Upper lobe of left lung (tissue), 6 donors: ENCODE measurements at regions not wholly inside any gene's neighbourhood (a gene's known extent, or its start where the extent isn't known, plus 50 kb on each side); places are given as distances from the start of the nearest gene placed in this dataset.
A peak's percentile ranks its signal among the peaks of the same experiment; 100 is the strongest.

Source experiments
- ATAC-seq, 2 donors: fragments of 200-7000 bp; cut with Tn5 transposase; one replicate each; pipeline ENCODE4 v1.9.1; 2022; ENCODE audit warnings: mild to moderate bottlenecking in 2 of 2, moderate library complexity in 2 of 2; ENCODE audit not compliant: low FRiP score in 2 of 2
- DNase-seq, 2 donors: peaks; one replicate each; pipeline ENCODE4 v3.0.0-alpha.2; 2019 to 2020
- H3K27ac ChIP-seq, 4 donors: fragments of 200-600 bp; sonication (generic); one replicate each; pipeline ENCODE4 v1.5.1; 2016 to 2019
- H3K27me3 ChIP-seq, 4 donors: fragments of 200-600 bp; sonication (generic); one replicate each; pipeline ENCODE4 v1.5.1; 2017 to 2019
- H3K36me3 ChIP-seq, 4 donors: fragments of 200-600 bp; sonication (generic); one replicate each; pipeline ENCODE4 v1.5.1; 2016 to 2019
- H3K4me1 ChIP-seq, 4 donors: fragments of 200-600 bp; sonication (generic); one replicate each; pipeline ENCODE4 v1.5.1; 2018 to 2019
- H3K4me3 ChIP-seq, 4 donors: fragments of 200-600 bp; sonication (generic); one replicate each; pipeline ENCODE4 v1.5.1; 2017 to 2019; ENCODE audit warnings: mild to moderate bottlenecking in 2 of 4, moderate library complexity in 1 of 4
- H3K9me3 ChIP-seq, 4 donors: fragments of 200-600 bp; sonication (generic); one replicate each; pipeline ENCODE4 v1.5.1; 2018 to 2019
- EP300 ChIP-seq, 4 donors: sonication (generic); formaldehyde crosslinking; IDR thresholded peaks; one replicate each; pipeline ENCODE4 v1.5.1; 2017; ENCODE audit warnings: antibody characterized with exemption in 4 of 4, control low read depth in 2 of 4
- POLR2A ChIP-seq, 4 donors: fragments of 450-650 bp; IDR thresholded peaks; one replicate each; pipeline ENCODE4 v1.5.1; 2016 to 2017; ENCODE audit warnings: antibody characterized with exemption in 4 of 4, mild to moderate bottlenecking in 2 of 4
- POLR2AphosphoS5 ChIP-seq, 2 donors: sonication (generic); formaldehyde crosslinking; IDR thresholded peaks; one replicate each; pipeline ENCODE4 v1.5.1; 2017; ENCODE audit warnings: antibody characterized with exemption in 2 of 2
- WGBS, 2 donors: methylation state at CpG; one replicate each; pipeline ENCODE4 v1.1.5; 2017 to 2018; 5-methylcytosine and 5-hydroxymethylcytosine counted together
- TF ChIP-seq, protein P1 (sequence below), 6 experiments: fragments of 450-650 bp in 4 of 6; fragments of 200-600 bp in 2 of 6; sonication (generic) in 2 of 6; IDR thresholded peaks; one replicate each; pipeline ENCODE4 v1.5.1; 2016 to 2019; ENCODE audit warnings: antibody characterized with exemption in 6 of 6
- donor health status: DM: no; HTN: no; CAD: no; lungs with moderate emphysema.
- donor health status: DM: no; HTN: yes; CAD: no; lungs with severe emphysema.

DNA sequence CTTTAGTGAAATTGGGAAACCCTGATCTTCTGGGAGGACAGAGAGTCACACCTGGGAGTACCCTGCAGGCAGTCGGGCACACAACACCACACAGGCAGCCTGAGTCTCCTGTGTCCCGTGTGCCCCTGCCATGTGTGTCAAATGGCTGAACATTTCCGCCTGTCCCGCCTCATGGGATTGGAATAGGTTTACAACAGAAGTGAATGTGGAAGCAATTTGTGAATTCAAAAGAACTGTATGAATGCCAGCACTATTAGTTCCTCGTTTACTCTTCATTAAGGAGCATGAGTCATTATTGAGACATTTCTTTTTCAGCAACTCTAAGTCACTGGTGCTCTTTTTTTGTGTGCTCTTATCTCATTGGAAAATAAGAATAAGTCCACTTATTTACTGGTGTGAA, 226.5 kb downstream of the PMP22 start:
- no peak for TF ChIP-seq POLR2AphosphoS5 (IDR thresholded peaks at IDR 0.05)
- TF ChIP-seq POLR2A (IDR thresholded peaks at IDR 0.05): no peak
- TF ChIP-seq EP300 (IDR thresholded peaks at IDR 0.05): no peak
- TF ChIP-seq, protein P1, sequence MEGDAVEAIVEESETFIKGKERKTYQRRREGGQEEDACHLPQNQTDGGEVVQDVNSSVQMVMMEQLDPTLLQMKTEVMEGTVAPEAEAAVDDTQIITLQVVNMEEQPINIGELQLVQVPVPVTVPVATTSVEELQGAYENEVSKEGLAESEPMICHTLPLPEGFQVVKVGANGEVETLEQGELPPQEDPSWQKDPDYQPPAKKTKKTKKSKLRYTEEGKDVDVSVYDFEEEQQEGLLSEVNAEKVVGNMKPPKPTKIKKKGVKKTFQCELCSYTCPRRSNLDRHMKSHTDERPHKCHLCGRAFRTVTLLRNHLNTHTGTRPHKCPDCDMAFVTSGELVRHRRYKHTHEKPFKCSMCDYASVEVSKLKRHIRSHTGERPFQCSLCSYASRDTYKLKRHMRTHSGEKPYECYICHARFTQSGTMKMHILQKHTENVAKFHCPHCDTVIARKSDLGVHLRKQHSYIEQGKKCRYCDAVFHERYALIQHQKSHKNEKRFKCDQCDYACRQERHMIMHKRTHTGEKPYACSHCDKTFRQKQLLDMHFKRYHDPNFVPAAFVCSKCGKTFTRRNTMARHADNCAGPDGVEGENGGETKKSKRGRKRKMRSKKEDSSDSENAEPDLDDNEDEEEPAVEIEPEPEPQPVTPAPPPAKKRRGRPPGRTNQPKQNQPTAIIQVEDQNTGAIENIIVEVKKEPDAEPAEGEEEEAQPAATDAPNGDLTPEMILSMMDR (IDR thresholded peaks at IDR 0.05): peak in 1 of 6 experiments; percentile 12
- H3K27ac ChIP-seq: no peak overlapping the region
- no peaks in the 10 kb centered on the region for H3K27me3 ChIP-seq
- peaks cover 0 to 9% (median 4%) of the 10 kb centered on the region in 4 donors for H3K4me1 ChIP-seq
- H3K9me3 ChIP-seq: no peaks in the 10 kb centered on the region
- WGBS, 2 donors: 60 to 71% methylated on average over 5 of the region's 5 CpGs
- ATAC-seq (peak; percentile 40 to 58), DNase-seq (peak in 1 of 2 donors; percentile 37)
- H3K4me3 ChIP-seq: no peak overlapping the region
- no peaks in the 10 kb centered on the region for H3K36me3 ChIP-seq

DNA sequence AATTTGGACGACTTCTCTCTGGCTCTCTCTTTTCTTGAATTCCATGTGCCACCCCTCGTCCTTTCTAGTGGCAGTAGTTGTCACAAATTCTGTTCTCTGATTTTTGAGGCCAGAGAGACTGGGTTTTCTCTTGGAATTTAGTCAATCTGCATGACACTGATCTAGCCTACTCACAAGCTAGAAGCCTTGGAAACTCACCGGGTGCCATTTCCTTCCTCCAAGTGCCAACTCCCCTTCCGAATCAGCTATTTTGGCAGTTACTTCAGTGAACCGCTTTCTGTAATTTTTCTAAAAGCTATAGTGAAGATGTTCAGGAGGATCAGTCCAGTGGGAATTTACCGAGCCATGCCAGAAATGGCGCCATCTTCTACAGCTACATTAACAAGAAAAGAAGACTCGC, 228.9 kb downstream of the PMP22 start:
- DNase-seq: no peak
- Histone ChIP-seq H3K4me3 (no peak overlapping the region), H3K27ac (no peak overlapping the region), H3K36me3 (no peaks in the 10 kb centered on the region), H3K9me3 (no peaks in the 10 kb centered on the region), H3K27me3 (no peaks in the 10 kb centered on the region), H3K4me1 (peaks cover 0 to 9% (median 4%) of the 10 kb centered on the region in 4 donors)
- TF ChIP-seq, protein P1 (IDR thresholded peaks at IDR 0.05): no peak
- TF ChIP-seq EP300 (IDR thresholded peaks at IDR 0.05) (no peak), POLR2AphosphoS5 (IDR thresholded peaks at IDR 0.05) (no peak), POLR2A (IDR thresholded peaks at IDR 0.05) (no peak)
- 65 to 83% methylated on average over 8 of the region's 8 CpGs for WGBS, 2 donors
- no peak for ATAC-seq

DNA sequence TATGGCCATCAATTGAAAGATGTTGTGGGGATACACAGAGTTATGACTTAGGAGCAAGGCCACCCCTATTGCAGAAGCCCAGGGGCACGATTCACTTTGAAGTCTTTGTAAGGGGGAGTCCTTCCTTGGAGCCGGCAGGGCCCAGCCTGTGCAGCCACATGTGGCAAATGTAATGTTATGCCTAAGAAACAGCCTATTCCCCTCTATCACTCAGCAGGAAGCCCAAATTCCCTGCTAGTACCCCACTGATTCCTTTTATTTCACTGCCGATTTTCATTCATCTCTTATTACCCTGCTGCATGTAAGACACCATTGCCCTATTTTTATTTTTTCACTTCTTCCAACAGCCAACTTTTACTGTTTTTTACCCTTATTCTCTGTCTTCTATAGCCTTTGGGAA, 233.2 kb downstream of the PMP22 start:
- no peaks in the 10 kb centered on the region for H3K36me3 ChIP-seq
- H3K27ac ChIP-seq: no peak overlapping the region
- H3K4me1 ChIP-seq: no peaks in the 10 kb centered on the region
- ATAC-seq: no peak
- DNase-seq: no peak
- no peaks in the 10 kb centered on the region for H3K9me3 ChIP-seq
- TF ChIP-seq, protein P1 (IDR thresholded peaks at IDR 0.05): no peak
- TF ChIP-seq EP300 (IDR thresholded peaks at IDR 0.05) (no peak), POLR2A (IDR thresholded peaks at IDR 0.05) (no peak), POLR2AphosphoS5 (IDR thresholded peaks at IDR 0.05) (no peak)
- H3K27me3 ChIP-seq: no peaks in the 10 kb centered on the region
- 53 to 65% methylated on average over 3 of the region's 3 CpGs for WGBS, 2 donors
- H3K4me3 ChIP-seq: no peak overlapping the region

DNA sequence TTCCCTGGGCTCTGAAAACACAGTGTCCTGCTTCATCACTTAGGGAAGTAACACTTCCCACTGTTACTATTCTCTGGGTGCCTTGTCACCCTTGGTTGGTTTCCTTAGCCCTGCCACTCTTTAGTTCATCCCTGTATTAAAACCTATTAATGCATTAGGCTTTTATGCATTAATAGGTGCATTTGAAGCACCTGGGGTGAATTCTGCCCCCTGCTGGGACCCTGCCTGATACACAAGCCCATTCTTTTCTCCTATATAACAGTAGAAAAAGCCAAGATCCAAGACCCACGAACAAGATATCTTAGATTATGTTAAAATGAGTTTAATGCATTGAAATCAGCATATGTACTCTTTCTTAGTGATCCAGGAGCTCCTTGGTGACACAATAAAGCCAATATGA, 235.7 kb downstream of the PMP22 start:
- no peak for TF ChIP-seq POLR2A (IDR thresholded peaks at IDR 0.05)
- TF ChIP-seq POLR2AphosphoS5 (IDR thresholded peaks at IDR 0.05): no peak
- no peak for TF ChIP-seq EP300 (IDR thresholded peaks at IDR 0.05)
- TF ChIP-seq, protein P1 (IDR thresholded peaks at IDR 0.05): no peak

DNA sequence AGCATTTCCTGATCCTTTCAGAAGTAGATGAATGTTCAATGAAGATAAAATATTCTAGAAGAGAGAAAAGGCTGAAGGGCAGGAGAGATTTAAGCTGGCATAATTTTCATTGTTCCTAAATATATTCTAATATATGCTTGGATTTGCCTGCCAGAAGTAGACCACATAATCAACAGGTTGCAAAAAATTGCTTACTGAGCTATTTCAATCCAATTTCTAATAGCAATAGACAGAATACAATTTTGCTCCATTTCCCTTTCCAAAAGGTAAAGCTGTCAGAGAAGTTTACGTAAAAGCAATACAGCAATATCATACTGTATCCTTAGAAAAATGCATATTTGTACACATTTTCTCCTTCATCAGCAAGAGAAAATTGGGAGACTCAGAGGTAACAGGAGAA, 237.3 kb downstream of the PMP22 start:
- Histone ChIP-seq H3K36me3 (no peaks in the 10 kb centered on the region), H3K4me3 (no peak overlapping the region), H3K4me1 (no peaks in the 10 kb centered on the region), H3K27me3 (no peaks in the 10 kb centered on the region), H3K27ac (no peak overlapping the region), H3K9me3 (no peaks in the 10 kb centered on the region)
- DNase-seq (no peak), ATAC-seq (no peak)
- 94 to 97% methylated on average over 1 of the region's 1 CpG for WGBS, 2 donors
- TF ChIP-seq POLR2A (IDR thresholded peaks at IDR 0.05): no peak
- TF ChIP-seq, protein P1 (IDR thresholded peaks at IDR 0.05): no peak

More for the DNA sequence above, 235.7 kb downstream of the PMP22 start:
- 44 to 70% methylated on average over 1 of the region's 1 CpG for WGBS, 2 donors
- H3K27ac ChIP-seq: no peak overlapping the region
- no peaks in the 10 kb centered on the region for H3K4me1 ChIP-seq
- DNase-seq: no peak
- no peak for ATAC-seq
- H3K4me3 ChIP-seq: no peak overlapping the region
- H3K27me3 ChIP-seq: no peaks in the 10 kb centered on the region
- no peaks in the 10 kb centered on the region for H3K9me3 ChIP-seq
- H3K36me3 ChIP-seq: no peaks in the 10 kb centered on the region
